Panc1 (cell line): ENCODE measurements at regions not wholly inside any gene's neighbourhood (a gene's known extent, or its start where the extent isn't known, plus 50 kb on each side); places are given as distances from the start of the nearest gene placed in this dataset.

ENCODE experiments used
- ATAC-seq: fragments of 200-7000 bp; cut with Tn5 transposase; 2 replicates; pipeline ENCODE4 v1.9.1; 2020; ENCODE audit warnings: mild to moderate bottlenecking, moderate library complexity
- BruUV-seq: library from RNA; stranded (reverse); fragments of 400-500 nt; replicated peaks from 2 replicates; lab custom pipeline; 2021; lab: Mats Ljungman, UMichigan
- CTCF ChIA-PET: fragments of 300-600 bp; sonication (Branson Sonifier 250); formaldehyde crosslinking; loops from one replicate; lab custom pipeline; 2022; ENCODE audit warnings: antibody characterized with exemption; lab: Charles Lee
- POLR2A ChIA-PET: fragments of 300-600 bp; sonication (Branson Sonifier 250); formaldehyde crosslinking; loops from one replicate; lab custom pipeline; 2022; ENCODE audit warnings: antibody characterized with exemption; lab: Charles Lee
- DNase-seq: peaks from one replicate; pipeline ENCODE4 v3.0.0-alpha.2; 2010; ENCODE audit warnings: low read depth, low spot score
- H3K27ac ChIP-seq: 2 replicates; pipeline ENCODE4 v1.5.1; 2011; ENCODE audit warnings: mild to moderate bottlenecking, low read length, inconsistent platforms
- H3K27me3 ChIP-seq: fragments of 200-500 bp; sonication (Bioruptor generic); 2 replicates; pipeline ENCODE4 v1.6.0; 2014; ENCODE audit warnings: low read length, inconsistent platforms; ENCODE audit not compliant: control insufficient read depth, insufficient read depth
- H3K36me3 ChIP-seq: fragments of 200-500 bp; sonication (Bioruptor generic); 2 replicates; pipeline ENCODE4 v1.5.1; 2014; ENCODE audit warnings: inconsistent platforms, mild to moderate bottlenecking, low read length, moderate library complexity; ENCODE audit not compliant: control insufficient read depth, insufficient read depth
- H3K4me1 ChIP-seq: 2 replicates; pipeline ENCODE4 v1.5.1; 2011; ENCODE audit warnings: inconsistent platforms, mild to moderate bottlenecking, low read length, moderate library complexity; ENCODE audit not compliant: control insufficient read depth, insufficient read depth
- H3K4me3 ChIP-seq, 2 experiments: 2 replicates each; pipeline ENCODE4 v1.5.1; 2011 to 2012; ENCODE audit warnings: low read depth in 2 of 2, low read length in 2 of 2, mild to moderate bottlenecking in 2 of 2, inconsistent platforms in 1 of 2, moderate library complexity in 1 of 2
- H3K9me3 ChIP-seq: fragments of 200-500 bp; sonication (Bioruptor generic); 2 replicates; pipeline ENCODE4 v1.5.1; 2014; ENCODE audit warnings: low read depth, mild to moderate bottlenecking, inconsistent platforms, low read length, moderate library complexity; ENCODE audit not compliant: control insufficient read depth, insufficient read depth
- CTCF ChIP-seq: fragments of 450-650 bp; IDR thresholded peaks from 2 replicates; pipeline ENCODE4 v1.5.1; 2017; ENCODE audit warnings: mild to moderate bottlenecking
- POLR2AphosphoS5 ChIP-seq: IDR thresholded peaks from 2 replicates; pipeline ENCODE4 v1.6.1; 2012; ENCODE audit warnings: mild to moderate bottlenecking, low read depth, low read length, moderate library complexity
- REST ChIP-seq, 2 experiments: IDR thresholded peaks; 2 replicates each; pipeline ENCODE4 v1.6.1; 2011 to 2012; ENCODE audit warnings: low read depth in 2 of 2, control low read depth in 1 of 2, low read length in 1 of 2, mild to moderate bottlenecking in 1 of 2, moderate library complexity in 1 of 2; ENCODE audit not compliant: insufficient read depth in 1 of 2
- SIN3A ChIP-seq: IDR thresholded peaks from 2 replicates; pipeline ENCODE4 v1.6.1; 2012; ENCODE audit warnings: low read depth, mild to moderate bottlenecking, low read length, moderate library complexity, borderline replicate concordance; ENCODE audit not compliant: insufficient read depth
- TCF7L2 ChIP-seq: IDR thresholded peaks from 2 replicates; pipeline ENCODE4 v1.6.1; 2011; ENCODE audit warnings: mild to moderate bottlenecking, low read depth, low read length, inconsistent platforms
- in situ Hi-C: cut with HindIII; loops from 2 replicates; pipeline ENCODE4 v1.10.0; 2016; ENCODE audit warnings: low sequenced_read_pairs, low pct_unique_long_range_greater_than_20kb
- intact Hi-C: fragments of 100-400 bp; cut with micrococcal nuclease; formaldehyde crosslinking; loops from one replicate; pipeline ENCODE4 v1.10.0; 2022; ENCODE audit not compliant: unreplicated experiment

- Histone ChIP-seq H3K9me3 (no peaks in the 10 kb centered on the region), H3K4me1 (no peaks in the 10 kb centered on the region), H3K27me3 (no peaks in the 10 kb centered on the region), H3K4me3 (no peak overlapping the region), H3K36me3 (no peaks in the 10 kb centered on the region), H3K27ac (no peak overlapping the region)
- no peak for DNase-seq
- no TSS peak for BruUV-seq
- in situ Hi-C loops (no loop called here), intact Hi-C loops (no loop called here)
- ChIA-PET CTCF (no interaction called here), POLR2A (no interaction called here)
- TF ChIP-seq TCF7L2 (no peak), SIN3A (no peak), REST (IDR thresholded peaks at IDR 0.05; ENCODE audit: insufficient read depth in 1 of 2, low read depth in 2 of 2, low read length in 1 of 2) (no peak)
- no peak for ATAC-seq
Observed at GRCh38 chr4:180808862-180809261, 1434.3 kb upstream of the TENM3 start.

- no peaks in the 10 kb centered on the region for H3K4me1 ChIP-seq
- no peaks in the 10 kb centered on the region for H3K9me3 ChIP-seq
- ChIA-PET POLR2A (no interaction called here), CTCF (no interaction called here)
- in situ Hi-C loops: no loop called here
- H3K36me3 ChIP-seq: no peaks in the 10 kb centered on the region
- no peak for DNase-seq
- H3K4me3 ChIP-seq: no peak overlapping the region
- intact Hi-C loops: no loop called here
- TF ChIP-seq CTCF: no peak
- TF ChIP-seq TCF7L2: no peak
- TF ChIP-seq POLR2AphosphoS5: no peak
- no peak for TF ChIP-seq REST (IDR thresholded peaks at IDR 0.05; ENCODE audit: insufficient read depth in 1 of 2, low read depth in 2 of 2, low read length in 1 of 2)
- TF ChIP-seq SIN3A: no peak
- no TSS peak for BruUV-seq
- no peak for ATAC-seq
- H3K27ac ChIP-seq: no peak overlapping the region
- no peaks in the 10 kb centered on the region for H3K27me3 ChIP-seq
Observed at GRCh38 chr4:180809439-180809838, 1433.8 kb upstream of the TENM3 start.
